Neutrophil (primary cell): ENCODE measurements at regions not wholly inside any gene's neighbourhood (a gene's known extent, or its start where the extent isn't known, plus 50 kb on each side); places are given as distances from the start of the nearest gene placed in this dataset.

Experiments
- H3K27ac ChIP-seq: fragments of 200-600 bp; sonication (generic); 2 replicates; pipeline ENCODE4 v1.5.1; 2016; ENCODE audit warnings: mild to moderate bottlenecking, moderate library complexity
- H3K27me3 ChIP-seq: fragments of 200-600 bp; sonication (generic); 2 replicates; pipeline ENCODE4 v1.6.0; 2016; ENCODE audit warnings: mild to moderate bottlenecking
- H3K36me3 ChIP-seq: fragments of 200-600 bp; sonication (generic); 2 replicates; pipeline ENCODE4 v1.5.1; 2017
- H3K4me1 ChIP-seq, 2 experiments: fragments of 200-600 bp in 1 of 2; sonication (generic) in 1 of 2; 1 replicate in 1 of 2; 2 replicates in 1 of 2; pipeline versions ENCODE4 v1.5.1 to v1.6.1; 2013 to 2016; ENCODE audit warnings: low read depth in 1 of 2, low read length in 1 of 2, mild to moderate bottlenecking in 1 of 2, moderate library complexity in 1 of 2; ENCODE audit not compliant: control insufficient read depth in 1 of 2, insufficient read depth in 1 of 2
- H3K4me3 ChIP-seq, 2 experiments: fragments of 200-600 bp in 1 of 2; sonication (generic) in 1 of 2; 1 replicate in 1 of 2; 2 replicates in 1 of 2; pipeline ENCODE4 v1.5.1; 2013 to 2016; ENCODE audit warnings: low read depth in 1 of 2, low read length in 1 of 2, mild to moderate bottlenecking in 1 of 2, moderate library complexity in 1 of 2
- H3K9me3 ChIP-seq: fragments of 200-600 bp; sonication (generic); 2 replicates; pipeline ENCODE4 v1.5.1; 2016
- TF ChIP-seq, protein P1 (sequence below): fragments of 200-600 bp; sonication (generic); IDR thresholded peaks from 2 replicates; pipeline ENCODE4 v1.5.1; 2016; ENCODE audit warnings: antibody characterized with exemption

DNA sequence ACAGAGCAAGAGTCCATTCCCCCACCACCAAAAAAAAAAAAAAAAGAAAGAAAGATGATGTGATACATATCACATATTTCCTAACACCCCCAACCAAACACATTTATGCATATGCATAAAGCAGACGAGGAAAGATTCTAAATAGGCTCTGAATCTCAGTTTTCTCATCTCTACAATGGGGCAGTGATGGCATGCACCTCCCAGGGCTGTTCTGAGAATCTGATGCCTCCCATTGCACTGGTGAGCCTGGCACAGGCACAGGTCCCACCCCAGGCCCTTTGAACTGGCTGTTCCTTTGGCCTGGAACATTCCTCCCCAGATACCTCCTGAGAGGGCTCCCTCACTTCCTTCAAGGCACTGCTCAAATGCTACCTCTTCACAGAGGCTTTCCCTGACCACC, 116.5 kb downstream of the C9orf50 start:
- no peaks in the 10 kb centered on the region for H3K4me1 ChIP-seq
- H3K27ac ChIP-seq, result no peak overlapping the region
- no peak overlapping the region for H3K4me3 ChIP-seq
- TF ChIP-seq, protein P1, sequence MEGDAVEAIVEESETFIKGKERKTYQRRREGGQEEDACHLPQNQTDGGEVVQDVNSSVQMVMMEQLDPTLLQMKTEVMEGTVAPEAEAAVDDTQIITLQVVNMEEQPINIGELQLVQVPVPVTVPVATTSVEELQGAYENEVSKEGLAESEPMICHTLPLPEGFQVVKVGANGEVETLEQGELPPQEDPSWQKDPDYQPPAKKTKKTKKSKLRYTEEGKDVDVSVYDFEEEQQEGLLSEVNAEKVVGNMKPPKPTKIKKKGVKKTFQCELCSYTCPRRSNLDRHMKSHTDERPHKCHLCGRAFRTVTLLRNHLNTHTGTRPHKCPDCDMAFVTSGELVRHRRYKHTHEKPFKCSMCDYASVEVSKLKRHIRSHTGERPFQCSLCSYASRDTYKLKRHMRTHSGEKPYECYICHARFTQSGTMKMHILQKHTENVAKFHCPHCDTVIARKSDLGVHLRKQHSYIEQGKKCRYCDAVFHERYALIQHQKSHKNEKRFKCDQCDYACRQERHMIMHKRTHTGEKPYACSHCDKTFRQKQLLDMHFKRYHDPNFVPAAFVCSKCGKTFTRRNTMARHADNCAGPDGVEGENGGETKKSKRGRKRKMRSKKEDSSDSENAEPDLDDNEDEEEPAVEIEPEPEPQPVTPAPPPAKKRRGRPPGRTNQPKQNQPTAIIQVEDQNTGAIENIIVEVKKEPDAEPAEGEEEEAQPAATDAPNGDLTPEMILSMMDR, result no peak
- H3K9me3 ChIP-seq, result no peaks in the 10 kb centered on the region
- peaks cover 7% of the 10 kb centered on the region for H3K36me3 ChIP-seq
- no peaks in the 10 kb centered on the region for H3K27me3 ChIP-seq

DNA sequence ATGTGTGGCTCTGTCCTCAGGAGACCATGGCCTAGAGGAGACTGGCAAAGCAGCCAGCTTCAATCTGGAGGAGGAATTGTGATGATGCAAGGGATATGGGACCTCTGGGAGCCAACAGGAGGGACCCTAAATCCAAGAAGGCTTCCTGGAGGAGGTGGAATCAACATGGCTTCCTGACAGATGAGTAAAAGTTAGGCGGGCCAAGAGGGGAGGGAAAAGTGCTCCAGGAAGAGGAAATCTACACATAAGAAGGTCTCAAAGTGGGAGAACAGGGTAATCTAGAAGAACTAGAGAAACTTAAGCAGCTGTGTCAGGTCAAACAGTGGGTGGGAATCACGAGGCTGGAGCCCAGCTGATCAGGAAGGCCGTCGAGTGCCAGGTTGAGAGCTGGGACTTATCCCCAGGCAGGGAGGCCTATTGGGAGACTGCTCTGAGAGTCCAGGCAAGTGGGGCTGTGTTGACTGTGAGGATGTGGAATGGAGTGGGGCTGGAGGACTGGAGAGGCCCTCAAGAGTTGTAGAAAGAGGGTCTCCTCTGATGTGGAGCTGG, 119.1 kb downstream of the C9orf50 start:
- H3K4me1 ChIP-seq, result no peaks in the 10 kb centered on the region
- no peak overlapping the region for H3K27ac ChIP-seq
- H3K27me3 ChIP-seq, result peaks cover 10% of the 10 kb centered on the region
- no peak overlapping the region for H3K4me3 ChIP-seq
- TF ChIP-seq, protein P1, result no peak
- H3K9me3 ChIP-seq, result no peaks in the 10 kb centered on the region
- H3K36me3 ChIP-seq, result peaks cover 7% of the 10 kb centered on the region

DNA sequence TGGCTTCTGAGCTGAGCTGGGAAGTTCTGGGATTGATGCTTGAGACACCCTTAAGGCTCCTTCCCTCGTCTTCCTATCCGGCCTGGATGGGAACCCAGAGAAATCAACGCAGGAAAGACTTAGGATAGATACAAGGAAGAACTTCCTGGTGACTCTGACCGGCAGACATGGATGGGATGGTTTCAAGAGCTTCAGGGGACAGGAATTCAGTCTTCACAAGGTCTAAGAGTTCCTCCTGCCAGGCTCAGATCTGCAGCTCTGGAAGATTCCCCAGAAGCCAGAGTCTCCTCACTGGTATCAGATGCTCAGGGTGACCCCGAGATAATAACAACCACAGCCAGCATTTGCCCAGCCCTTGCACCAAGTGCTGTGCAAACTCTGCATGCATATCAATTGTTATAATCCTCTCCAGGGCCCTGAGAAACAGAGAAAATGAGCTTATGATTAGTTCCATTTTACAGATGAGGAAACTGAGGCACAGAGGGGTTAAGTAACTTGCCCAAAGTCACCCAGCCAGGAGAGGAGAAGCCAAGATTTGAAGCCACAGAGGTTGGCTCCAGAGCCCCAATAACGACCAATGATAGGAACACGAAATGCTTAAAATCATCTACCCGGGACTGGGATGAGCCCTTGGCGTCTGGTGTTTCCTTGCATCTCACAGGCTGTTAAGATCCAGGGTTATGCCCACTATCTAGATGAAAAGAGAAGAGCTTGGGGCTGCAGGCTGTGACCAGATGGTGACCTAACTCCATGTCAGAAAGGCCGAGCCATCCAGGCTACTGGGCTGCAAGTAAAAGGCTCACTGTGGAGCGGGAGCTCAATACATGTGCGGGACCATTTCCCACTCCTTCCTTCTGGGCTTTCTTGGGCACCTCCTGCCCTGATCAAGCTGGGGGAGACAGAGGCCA, 119.8 kb downstream of the C9orf50 start:
- Histone ChIP-seq H3K4me1 (peaks cover 5 to 6% of the 10 kb centered on the region in 2 experiments), H3K9me3 (no peaks in the 10 kb centered on the region), H3K27ac (no peak overlapping the region), H3K27me3 (peaks cover 17% of the 10 kb centered on the region), H3K4me3 (no peak overlapping the region), H3K36me3 (peaks cover 7% of the 10 kb centered on the region)
- TF ChIP-seq, protein P1, result no peak

DNA sequence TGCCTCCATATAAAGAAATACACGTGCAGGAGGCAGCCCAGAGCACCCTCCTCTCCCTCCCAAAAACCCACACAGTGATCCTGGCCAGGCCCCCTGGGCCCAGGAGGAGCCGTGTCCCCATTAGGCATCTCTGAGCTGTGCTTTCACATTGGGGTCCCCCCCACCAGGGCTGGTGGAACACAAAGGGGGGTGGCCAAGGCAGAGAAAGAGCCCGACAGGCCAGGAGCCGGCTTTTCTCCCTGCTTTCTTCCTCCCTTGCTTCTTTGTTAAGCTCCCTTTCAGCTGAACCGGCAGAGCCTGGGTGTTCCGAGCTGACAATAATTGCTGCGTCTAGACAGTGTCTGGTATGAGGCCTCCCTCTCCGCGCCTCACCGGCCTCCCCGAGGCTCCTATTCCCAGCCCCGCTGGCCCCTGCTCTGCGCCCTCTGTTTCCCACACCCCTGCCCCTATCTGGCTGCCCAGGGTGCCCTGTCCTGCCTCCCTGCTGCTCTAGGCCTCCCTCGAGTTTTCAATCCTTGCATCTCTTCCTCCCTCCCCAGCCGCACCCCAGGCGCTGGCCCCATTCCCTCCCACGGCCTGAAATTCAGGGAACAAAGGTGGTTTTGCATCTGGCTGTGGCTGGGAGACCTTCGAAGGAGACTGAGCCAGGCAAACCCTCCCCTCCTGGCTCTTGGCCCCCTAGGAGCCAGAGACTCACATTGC, 120.6 kb downstream of the C9orf50 start:
- Histone ChIP-seq H3K36me3 (peaks cover 7% of the 10 kb centered on the region), H3K9me3 (no peaks in the 10 kb centered on the region), H3K4me1 (peaks cover 13 to 15% of the 10 kb centered on the region in 2 experiments), H3K27me3 (peaks cover 25% of the 10 kb centered on the region), H3K4me3 (no peak overlapping the region), H3K27ac (no peak overlapping the region)
- TF ChIP-seq, protein P1, result no peak

DNA sequence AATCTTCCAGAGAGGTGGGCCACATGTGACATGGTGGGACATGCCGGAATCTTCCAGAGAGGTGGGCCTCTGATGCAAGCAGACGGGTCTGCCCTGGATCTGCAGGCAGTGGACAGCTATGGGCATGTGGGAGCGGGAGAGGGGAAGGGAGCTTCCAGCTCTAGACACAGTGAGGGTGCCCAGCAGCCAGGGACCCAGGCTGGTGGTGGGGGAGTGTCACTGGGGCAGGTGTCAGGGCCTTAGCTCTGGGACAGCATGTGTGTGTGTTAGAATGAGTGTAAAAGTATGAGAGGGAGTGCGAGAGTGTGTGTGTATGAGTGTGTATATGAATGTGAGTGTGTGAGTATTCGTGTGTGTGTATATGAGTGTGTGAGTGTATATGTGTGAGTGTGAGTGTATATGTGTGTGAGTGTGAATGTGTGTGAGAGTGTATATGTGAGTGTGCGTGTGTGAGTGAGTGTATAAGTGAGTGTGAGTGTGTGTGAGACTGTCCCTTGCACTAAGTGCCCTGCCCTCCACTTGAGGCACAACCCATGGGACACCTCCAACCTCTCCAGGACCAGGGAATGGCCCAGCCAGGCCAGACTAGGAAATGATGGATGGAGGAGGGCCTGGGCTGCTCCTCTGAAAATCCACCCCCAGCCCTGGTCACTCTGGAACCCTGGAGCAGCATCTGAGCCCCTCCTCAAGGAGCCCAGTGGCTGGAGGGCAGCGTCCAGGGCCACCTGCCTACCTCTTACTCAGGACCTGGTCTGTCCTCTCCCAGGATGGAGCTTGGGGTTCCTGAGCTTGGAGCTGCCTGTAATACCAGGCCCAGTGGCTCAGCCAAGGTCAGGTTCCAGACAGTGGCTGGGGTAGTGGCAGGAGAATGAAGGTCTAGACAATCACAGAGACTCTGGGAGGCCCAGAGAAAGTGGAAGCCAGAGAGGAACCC, 122.2 kb downstream of the C9orf50 start:
- H3K27ac ChIP-seq, result peak overlapping the region; percentile 39
- TF ChIP-seq, protein P1, result no peak
- H3K36me3 ChIP-seq, result peaks cover 7% of the 10 kb centered on the region
- no peak overlapping the region for H3K4me3 ChIP-seq
- peaks cover 16 to 18% of the 10 kb centered on the region in 2 experiments for H3K4me1 ChIP-seq
- H3K27me3 ChIP-seq, result peaks cover 30% of the 10 kb centered on the region
- H3K9me3 ChIP-seq, result no peaks in the 10 kb centered on the region
